Neural progenitor cell (in vitro differentiated cells): ENCODE measurements at regions not wholly inside any gene's neighbourhood (a gene's known extent, or its start where the extent isn't known, plus 50 kb on each side); places are given as distances from the start of the nearest gene placed in this dataset.

Experiments used
- EZH2 ChIP-seq: fragments of 200-600 bp; sonication (generic); IDR thresholded peaks from 2 replicates; pipeline ENCODE4 v1.6.1; 2017; ENCODE audit warnings: antibody characterized with exemption, mild to moderate bottlenecking, moderate library complexity
- TF ChIP-seq, protein P1 (sequence below): fragments of 200-600 bp; sonication (generic); IDR thresholded peaks from 2 replicates; pipeline ENCODE4 v1.5.1; 2017; ENCODE audit warnings: antibody characterized with exemption, mild to moderate bottlenecking

DNA sequence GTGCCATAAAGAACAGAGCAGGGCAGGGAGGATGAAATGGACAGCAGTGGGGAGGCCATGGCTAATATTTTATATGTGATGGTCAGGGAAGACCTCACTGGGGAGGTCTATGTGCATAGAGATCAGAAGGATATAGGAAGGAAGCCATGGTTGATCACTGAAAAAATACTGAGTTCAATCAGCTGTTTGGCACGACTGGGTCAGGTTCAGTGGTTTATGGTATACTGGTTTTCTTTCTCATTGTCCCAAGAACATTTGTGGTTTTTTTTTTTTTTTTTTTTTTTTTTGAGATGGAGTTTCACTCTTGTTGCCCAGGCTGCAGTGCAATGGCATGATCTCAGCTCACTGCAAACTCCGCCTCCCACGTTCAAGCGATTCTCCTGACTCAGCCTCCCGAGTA is 78.3 kb upstream of the TIAM2 start:
- TF ChIP-seq, protein P1, sequence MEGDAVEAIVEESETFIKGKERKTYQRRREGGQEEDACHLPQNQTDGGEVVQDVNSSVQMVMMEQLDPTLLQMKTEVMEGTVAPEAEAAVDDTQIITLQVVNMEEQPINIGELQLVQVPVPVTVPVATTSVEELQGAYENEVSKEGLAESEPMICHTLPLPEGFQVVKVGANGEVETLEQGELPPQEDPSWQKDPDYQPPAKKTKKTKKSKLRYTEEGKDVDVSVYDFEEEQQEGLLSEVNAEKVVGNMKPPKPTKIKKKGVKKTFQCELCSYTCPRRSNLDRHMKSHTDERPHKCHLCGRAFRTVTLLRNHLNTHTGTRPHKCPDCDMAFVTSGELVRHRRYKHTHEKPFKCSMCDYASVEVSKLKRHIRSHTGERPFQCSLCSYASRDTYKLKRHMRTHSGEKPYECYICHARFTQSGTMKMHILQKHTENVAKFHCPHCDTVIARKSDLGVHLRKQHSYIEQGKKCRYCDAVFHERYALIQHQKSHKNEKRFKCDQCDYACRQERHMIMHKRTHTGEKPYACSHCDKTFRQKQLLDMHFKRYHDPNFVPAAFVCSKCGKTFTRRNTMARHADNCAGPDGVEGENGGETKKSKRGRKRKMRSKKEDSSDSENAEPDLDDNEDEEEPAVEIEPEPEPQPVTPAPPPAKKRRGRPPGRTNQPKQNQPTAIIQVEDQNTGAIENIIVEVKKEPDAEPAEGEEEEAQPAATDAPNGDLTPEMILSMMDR: no peak
- TF ChIP-seq EZH2: no peak
